Adrenal gland (tissue), 5 donors: ENCODE measurements at regions not wholly inside any gene's neighbourhood (a gene's known extent, or its start where the extent isn't known, plus 50 kb on each side); places are given as distances from the start of the nearest gene placed in this dataset.

Source experiments
- POLR2A ChIP-seq, 2 donors: fragments of 450-650 bp; IDR thresholded peaks; one replicate each; pipeline ENCODE4 v1.6.1; 2017; ENCODE audit warnings: antibody characterized with exemption in 2 of 2, mild to moderate bottlenecking in 2 of 2, moderate library complexity in 1 of 2
- TF ChIP-seq, protein P1 (sequence below), 6 experiments: fragments of 450-650 bp in 4 of 6; fragments of 200-600 bp in 2 of 6; sonication (generic) in 1 of 6; IDR thresholded peaks; 1 replicate in 5 of 6; 2 replicates in 1 of 6; pipeline versions ENCODE4 v1.5.1 to v1.8.0; 2016 to 2021; ENCODE audit warnings: antibody characterized with exemption in 6 of 6, mild to moderate bottlenecking in 2 of 6, moderate library complexity in 1 of 6
- donor health status: DM: no; HTN: no; CAD: no.

DNA sequence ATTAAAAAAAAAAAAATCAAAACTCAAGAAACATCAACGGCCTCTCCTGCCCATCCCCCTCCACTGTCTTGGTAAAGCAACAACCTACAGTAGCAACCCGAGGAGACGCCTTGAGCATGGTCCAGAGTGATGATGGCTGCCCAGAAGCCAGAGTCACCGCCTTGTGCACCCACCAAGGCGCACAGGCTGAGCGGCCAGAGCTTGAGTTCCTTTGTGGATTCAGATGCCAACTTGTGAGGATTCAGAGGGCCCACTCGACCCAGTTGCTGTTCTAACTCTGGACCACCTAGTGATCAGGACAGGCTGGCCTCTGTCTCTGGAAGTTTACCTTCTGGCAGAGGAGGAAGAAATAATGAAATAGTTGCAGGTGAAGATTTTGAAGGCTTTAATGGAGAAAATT, 105.0 kb downstream of the PDCL3 start:
- TF ChIP-seq, protein P1, sequence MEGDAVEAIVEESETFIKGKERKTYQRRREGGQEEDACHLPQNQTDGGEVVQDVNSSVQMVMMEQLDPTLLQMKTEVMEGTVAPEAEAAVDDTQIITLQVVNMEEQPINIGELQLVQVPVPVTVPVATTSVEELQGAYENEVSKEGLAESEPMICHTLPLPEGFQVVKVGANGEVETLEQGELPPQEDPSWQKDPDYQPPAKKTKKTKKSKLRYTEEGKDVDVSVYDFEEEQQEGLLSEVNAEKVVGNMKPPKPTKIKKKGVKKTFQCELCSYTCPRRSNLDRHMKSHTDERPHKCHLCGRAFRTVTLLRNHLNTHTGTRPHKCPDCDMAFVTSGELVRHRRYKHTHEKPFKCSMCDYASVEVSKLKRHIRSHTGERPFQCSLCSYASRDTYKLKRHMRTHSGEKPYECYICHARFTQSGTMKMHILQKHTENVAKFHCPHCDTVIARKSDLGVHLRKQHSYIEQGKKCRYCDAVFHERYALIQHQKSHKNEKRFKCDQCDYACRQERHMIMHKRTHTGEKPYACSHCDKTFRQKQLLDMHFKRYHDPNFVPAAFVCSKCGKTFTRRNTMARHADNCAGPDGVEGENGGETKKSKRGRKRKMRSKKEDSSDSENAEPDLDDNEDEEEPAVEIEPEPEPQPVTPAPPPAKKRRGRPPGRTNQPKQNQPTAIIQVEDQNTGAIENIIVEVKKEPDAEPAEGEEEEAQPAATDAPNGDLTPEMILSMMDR (IDR thresholded peaks at IDR 0.05) = no peak
- no peak for TF ChIP-seq POLR2A (IDR thresholded peaks at IDR 0.05)
